Right hindlimb (tissue), 1 donor: ENCODE measurements at regions not wholly inside any gene's neighbourhood (a gene's known extent, or its start where the extent isn't known, plus 50 kb on each side); places are given as distances from the start of the nearest gene placed in this dataset.
"Not testable (repeated sequence)": the region's sequence is repeated elsewhere in the genome, so short reads cannot be mapped to it uniquely, and the experiment has no call there.

Source experiments
- DNase-seq: peaks from one replicate; pipeline ENCODE4 v3.0.0-alpha.2; 2018

- DNase-seq = no peak
Measured at GRCh38 chr6:14583826-14584225, 466.3 kb downstream of the CD83 start.

GRCh38 chr6:14584450-14584849 lies 466.9 kb downstream of the CD83 start:
- no peak for DNase-seq

GRCh38 chr6:14585689-14586088 lies 468.1 kb downstream of the CD83 start:
- DNase-seq = no peak

- DNase-seq = no peak
Measured at GRCh38 chr6:14589175-14589574, 471.6 kb downstream of the CD83 start.

GRCh38 chr6:14590586-14590985 lies 473.0 kb downstream of the CD83 start:
- DNase-seq = no peak

GRCh38 chr6:14591998-14592397 lies 474.4 kb downstream of the CD83 start:
- no peak for DNase-seq

- no peak for DNase-seq
Measured at GRCh38 chr6:14593286-14593685, 475.7 kb downstream of the CD83 start.

- DNase-seq = no peak
Measured at GRCh38 chr6:14595751-14596150, 478.2 kb downstream of the CD83 start.

GRCh38 chr6:14596410-14596809 lies 478.8 kb downstream of the CD83 start:
- DNase-seq = no peak

GRCh38 chr6:14597090-14597489 lies 479.5 kb downstream of the CD83 start:
- no peak for DNase-seq

GRCh38 chr6:14598017-14598864 lies 480.7 kb downstream of the CD83 start:
- DNase-seq = no peak

GRCh38 chr6:14600306-14600705 lies 482.7 kb downstream of the CD83 start:
- DNase-seq = not testable (repeated sequence)

- DNase-seq = no peak
Measured at GRCh38 chr6:14601490-14601889, 483.9 kb downstream of the CD83 start.

- no peak for DNase-seq
Measured at GRCh38 chr6:14606353-14606752, 488.8 kb downstream of the CD83 start.

- DNase-seq = no peak
Measured at GRCh38 chr6:14610141-14610540, 492.6 kb downstream of the CD83 start.

GRCh38 chr6:14612016-14612980 lies 494.7 kb downstream of the CD83 start:
- no peak for DNase-seq

- DNase-seq = no peak
Measured at GRCh38 chr6:14614631-14615030, 497.1 kb downstream of the CD83 start.

GRCh38 chr6:14616656-14617055 lies 499.1 kb downstream of the CD83 start:
- no peak for DNase-seq

GRCh38 chr6:14618759-14619418 lies 501.3 kb downstream of the CD83 start:
- no peak for DNase-seq

GRCh38 chr6:14619419-14619781 lies 501.8 kb downstream of the CD83 start:
- DNase-seq = no peak

GRCh38 chr6:14620522-14620921 lies 502.9 kb downstream of the CD83 start:
- no peak for DNase-seq

GRCh38 chr6:14621518-14621917 lies 503.9 kb downstream of the CD83 start:
- no peak for DNase-seq

GRCh38 chr6:14622085-14622484 lies 504.5 kb downstream of the CD83 start:
- no peak for DNase-seq
